NOMO-1 (cell line): ENCODE measurements at regions not wholly inside any gene's neighbourhood (a gene's known extent, or its start where the extent isn't known, plus 50 kb on each side); places are given as distances from the start of the nearest gene placed in this dataset.
"Not testable (repeated sequence)": the region's sequence is repeated elsewhere in the genome, so short reads cannot be mapped to it uniquely, and the experiment has no call there.

ENCODE experiments used
- DNase-seq, 2 experiments: peaks; one replicate each; lab custom pipeline; 2025; ENCODE audit not compliant: unreplicated experiment in 2 of 2; lab: John Stamatoyannopoulos, UW

- no peak for DNase-seq
Observed at GRCh38 chr2:72078773-72079172, 68.9 kb downstream of the CYP26B1 start.

GRCh38 chr2:72077702-72078169, 69.9 kb downstream of the CYP26B1 start:
- DNase-seq: no peak

- not testable (repeated sequence) for DNase-seq
Observed at GRCh38 chr2:72073373-72073772, 74.3 kb downstream of the CYP26B1 start.

DNA sequence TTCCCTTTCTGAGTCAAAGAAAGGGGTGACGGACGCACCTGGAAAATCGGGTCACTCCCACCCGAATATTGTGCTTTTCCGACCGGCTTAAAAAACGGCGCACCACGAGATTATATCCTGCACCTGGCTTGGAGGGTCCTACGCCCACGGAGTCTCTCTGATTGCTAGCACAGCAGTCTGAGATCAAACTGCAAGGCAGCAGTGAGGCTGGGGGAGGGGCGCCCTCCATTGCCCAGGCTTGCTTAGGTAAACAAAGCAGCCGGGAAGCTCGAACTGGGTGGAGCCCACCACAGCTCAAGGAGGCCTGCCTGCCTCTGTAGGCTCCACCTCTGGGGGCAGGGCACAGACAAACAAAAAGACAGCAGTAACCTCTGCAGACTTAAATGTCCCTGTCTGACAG, 83.5 kb downstream of the CYP26B1 start:
- DNase-seq: not testable (repeated sequence)

GRCh38 chr2:72062336-72062735, 85.3 kb downstream of the CYP26B1 start:
- DNase-seq: no peak

- DNase-seq: peak; percentile 0 to 43
Observed at GRCh38 chr2:72057308-72057707, 90.4 kb downstream of the CYP26B1 start.

DNA sequence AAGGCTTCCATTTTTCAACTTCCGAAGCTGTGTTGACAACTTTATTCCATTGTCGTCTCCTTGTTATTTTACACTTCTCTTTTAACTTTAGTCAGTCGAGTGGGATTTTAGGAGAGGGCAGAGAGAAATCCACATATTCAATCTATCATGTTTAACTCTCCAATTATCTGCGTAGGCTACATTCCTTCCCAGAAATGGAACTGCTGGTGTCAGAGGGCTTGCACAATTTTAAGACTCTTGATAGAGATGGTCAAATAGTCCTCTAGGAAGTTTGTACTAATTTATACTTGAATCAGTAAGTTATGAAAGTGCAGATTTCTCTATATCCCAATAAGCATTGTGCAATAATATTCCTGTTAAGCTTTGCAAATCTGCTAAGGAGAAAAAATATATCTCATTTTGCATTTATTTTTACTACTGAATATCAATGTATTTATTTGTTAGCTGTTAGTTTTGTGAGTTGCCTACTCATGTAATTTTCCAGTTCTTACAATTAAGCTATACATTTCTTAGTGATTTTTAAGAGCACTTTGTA, 95.6 kb downstream of the CYP26B1 start:
- no peak for DNase-seq

- no peak for DNase-seq
Observed at GRCh38 chr2:72051204-72051603, 96.5 kb downstream of the CYP26B1 start.

GRCh38 chr2:72050734-72051133, 96.9 kb downstream of the CYP26B1 start:
- DNase-seq: no peak

DNA sequence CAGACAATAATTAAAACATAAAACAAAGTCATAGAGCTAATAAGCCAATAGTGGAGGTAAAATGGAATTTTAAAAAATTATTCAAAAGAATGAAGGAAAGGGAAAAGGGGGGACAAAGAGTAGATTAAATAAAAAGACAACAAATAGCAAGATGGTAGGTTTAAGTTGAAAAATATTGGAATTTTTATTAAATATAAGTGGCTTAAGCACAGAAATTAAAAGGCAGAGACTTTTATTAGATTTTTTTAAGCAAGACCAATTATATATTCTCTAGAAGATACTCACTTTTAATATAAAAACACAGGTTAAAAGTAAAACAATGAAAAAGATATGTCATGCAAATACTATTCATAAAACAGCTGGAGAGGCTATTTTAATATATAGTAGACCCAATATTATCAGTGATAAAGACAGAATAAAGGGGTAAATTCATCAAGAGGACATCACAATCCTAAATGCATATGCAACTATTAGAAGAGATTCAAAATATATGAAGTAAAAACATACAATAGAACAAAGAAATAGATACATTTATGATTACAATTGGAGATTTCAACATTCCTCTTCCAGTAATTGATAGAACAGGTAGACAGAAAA, 98.7 kb downstream of the CYP26B1 start:
- no peak for DNase-seq

GRCh38 chr2:72043985-72044384, 103.7 kb downstream of the CYP26B1 start:
- DNase-seq: no peak

- DNase-seq: no peak
Observed at GRCh38 chr2:72041638-72042111, 106.0 kb downstream of the CYP26B1 start.

GRCh38 chr2:72040629-72041571, 106.8 kb downstream of the CYP26B1 start:
- no peak for DNase-seq

DNA sequence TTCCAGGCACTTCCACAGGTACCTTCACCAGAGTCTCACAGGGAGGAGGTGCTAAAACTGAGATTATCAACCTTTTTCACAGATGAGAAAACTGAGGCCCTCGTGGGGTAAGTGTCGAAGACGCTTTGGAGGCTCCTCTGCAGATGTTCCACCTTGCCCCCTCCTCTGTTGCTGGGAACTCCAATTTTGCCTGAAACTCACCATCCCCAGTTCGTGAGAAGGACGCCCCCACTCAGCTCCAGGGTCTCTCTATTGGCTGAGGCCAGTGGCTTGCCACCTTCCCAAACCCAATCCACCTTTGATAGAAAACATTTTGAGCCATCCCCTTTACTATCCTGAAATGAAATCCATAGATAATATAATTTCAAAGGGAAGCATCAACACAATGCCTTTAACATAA, 109.1 kb downstream of the CYP26B1 start:
- no peak for DNase-seq

GRCh38 chr2:72037261-72037666, 110.4 kb downstream of the CYP26B1 start:
- no peak for DNase-seq

GRCh38 chr2:72036595-72036994, 111.1 kb downstream of the CYP26B1 start:
- DNase-seq: no peak

GRCh38 chr2:72036173-72036545, 111.5 kb downstream of the CYP26B1 start:
- no peak for DNase-seq

DNA sequence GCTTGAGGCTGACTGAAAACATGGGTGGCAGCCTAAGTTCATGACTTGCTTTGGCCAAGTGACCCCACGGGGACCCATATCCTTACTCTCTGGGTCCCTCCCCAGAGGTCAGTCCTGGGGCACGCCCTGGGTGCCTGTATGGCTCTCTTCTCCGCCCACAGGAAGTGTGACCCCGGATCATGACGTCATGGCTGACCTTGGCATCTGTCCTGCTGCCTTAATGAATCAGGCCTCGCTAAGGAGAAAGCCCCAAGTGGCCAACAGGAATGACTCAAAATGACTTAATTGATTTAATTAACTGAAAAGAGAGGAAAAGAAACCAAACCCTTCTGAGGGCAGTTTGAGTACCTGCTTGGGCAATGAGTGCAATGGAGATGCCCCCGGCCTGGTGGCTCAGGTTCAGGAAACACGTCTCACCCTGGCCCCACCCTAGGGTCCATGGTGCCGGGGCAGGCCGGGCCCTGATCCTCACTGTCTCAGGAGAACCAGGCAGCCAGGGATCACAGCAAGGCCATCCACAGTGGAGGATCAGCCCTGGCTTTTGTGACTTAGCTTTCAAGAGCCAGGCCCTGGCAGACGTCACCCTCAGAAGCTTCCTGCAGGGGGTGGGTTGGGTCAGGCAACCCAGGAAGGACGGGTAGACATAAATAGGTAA, 112.0 kb downstream of the CYP26B1 start:
- no peak for DNase-seq

- no peak for DNase-seq
Observed at GRCh38 chr2:72034353-72035095, 113.1 kb downstream of the CYP26B1 start.

DNA sequence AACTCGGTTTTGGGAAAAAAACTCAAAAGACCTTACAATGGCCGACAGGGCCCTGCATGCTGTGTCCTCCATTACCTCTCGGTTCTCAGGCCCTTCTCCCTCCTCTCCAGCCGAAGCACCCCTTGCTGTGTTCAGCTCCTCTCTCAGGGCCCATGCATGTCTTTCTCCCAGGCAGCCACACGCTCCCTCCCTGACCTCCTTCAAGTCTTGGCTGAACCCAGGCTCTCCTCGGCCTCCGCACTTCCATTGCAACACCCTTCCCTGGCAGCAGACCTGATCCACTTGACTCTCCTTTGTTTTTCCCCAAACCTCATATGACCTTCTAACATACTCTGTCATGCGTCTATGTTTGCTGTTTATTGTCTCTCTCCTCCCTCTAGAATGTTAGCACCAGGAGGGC, 114.0 kb downstream of the CYP26B1 start:
- DNase-seq: no peak
